OCI-LY1 (cell line): ENCODE measurements at regions not wholly inside any gene's neighbourhood (a gene's known extent, or its start where the extent isn't known, plus 50 kb on each side); places are given as distances from the start of the nearest gene placed in this dataset.

ENCODE experiments used
- CTCF ChIP-seq: fragments of 200-600 bp; sonication (generic), shearing (Covaris generic); IDR thresholded peaks from 2 replicates; pipeline ENCODE4 v1.5.1; 2017; ENCODE audit warnings: mild to moderate bottlenecking, antibody characterized with exemption, low read length, moderate library complexity, mixed read lengths
- EZH2 ChIP-seq: fragments of 200-600 bp; sonication (generic), shearing (Covaris generic); IDR thresholded peaks from 2 replicates; pipeline ENCODE4 v1.8.0; 2017; ENCODE audit warnings: borderline replicate concordance, mixed run types, mild to moderate bottlenecking, antibody characterized with exemption, low read length, moderate library complexity, mixed read lengths

DNA sequence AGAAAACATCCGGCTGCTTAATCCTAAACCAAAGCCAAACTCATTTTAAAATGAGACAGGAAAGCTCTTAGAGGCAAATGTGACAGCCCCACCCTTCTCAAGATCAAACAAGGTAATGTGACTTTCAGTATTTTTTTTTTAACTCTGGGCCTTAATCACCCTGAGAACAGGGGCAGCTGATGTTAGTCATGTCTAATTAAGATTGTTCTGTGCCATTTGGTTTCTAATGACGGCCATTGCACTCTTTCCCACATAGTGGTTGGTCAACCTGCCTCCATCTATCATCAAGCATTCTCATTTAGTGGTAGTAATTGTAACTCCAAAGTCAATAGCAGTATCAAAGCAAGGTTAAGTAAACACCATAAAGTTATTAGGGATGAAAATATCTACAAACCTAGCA lies 191.6 kb upstream of the EXOC2 start:
- TF ChIP-seq CTCF, result no peak
- TF ChIP-seq EZH2, result no peak
